ENCODE measurements at regions not wholly inside any gene's neighbourhood (a gene's known extent, or its start where the extent isn't known, plus 50 kb on each side); places are given as distances from the start of the nearest gene placed in this dataset.
"Not testable (repeated sequence)": the region's sequence is repeated elsewhere in the genome, so short reads cannot be mapped to it uniquely, and the experiment has no call there.

GRCh38 chr3:177715980-177716379 is 518.7 kb upstream of the TBL1XR1 start:
- Mint-ChIP-seq H3K36me3 (ENCODE audit: low read depth) (no peaks in the 10 kb centered on the region), H3K27ac (no peak overlapping the region), H3K27me3 (ENCODE audit: low read depth) (no peaks in the 10 kb centered on the region), H3K4me3 (no peak overlapping the region), H3K9me3 (ENCODE audit: insufficient read depth) (no peaks in the 10 kb centered on the region), H3K4me1 (ENCODE audit: low read depth) (no peaks in the 10 kb centered on the region)
- ChIA-PET CTCF (interaction anchor here (0.6 kb wide), 1 partner anchor 270 kb away, joined by 3 read pairs; no protein-coding TSS in a partner anchor), POLR2A (no interaction called here)
- DNase-seq = no peak
- ATAC-seq = no peak

- not testable (repeated sequence) for H3K27me3 Mint-ChIP-seq (ENCODE audit: low read depth)
- H3K4me1 Mint-ChIP-seq (ENCODE audit: low read depth) = peaks cover 16% of the 10 kb centered on the region
Observed at GRCh38 chr3:177720927-177721326, 523.6 kb upstream of the TBL1XR1 start.

GRCh38 chr3:177721864-177722785 is 524.8 kb upstream of the TBL1XR1 start:
- ATAC-seq (no peak), DNase-seq (no peak)
- CTCF ChIA-PET = no interaction called here
- H3K36me3 Mint-ChIP-seq (ENCODE audit: low read depth) = no peaks in the 10 kb centered on the region
- peaks cover 16% of the 10 kb centered on the region for H3K4me1 Mint-ChIP-seq (ENCODE audit: low read depth)
- peaks cover 3% of the 10 kb centered on the region for H3K9me3 Mint-ChIP-seq (ENCODE audit: insufficient read depth)
- H3K27ac Mint-ChIP-seq = no peak overlapping the region
- no peaks in the 10 kb centered on the region for H3K27me3 Mint-ChIP-seq (ENCODE audit: low read depth)
- no peak overlapping the region for H3K4me3 Mint-ChIP-seq
- POLR2A ChIA-PET = no interaction called here

More at GRCh38 chr3:177720927-177721326, 523.6 kb upstream of the TBL1XR1 start:
- ATAC-seq; POLR2A ChIA-PET; H3K9me3 Mint-ChIP-seq (ENCODE audit: insufficient read depth); H3K36me3 Mint-ChIP-seq (ENCODE audit: low read depth); H3K27ac Mint-ChIP-seq; CTCF ChIA-PET; H3K4me3 Mint-ChIP-seq; DNase-seq: not testable (repeated sequence)

DNA sequence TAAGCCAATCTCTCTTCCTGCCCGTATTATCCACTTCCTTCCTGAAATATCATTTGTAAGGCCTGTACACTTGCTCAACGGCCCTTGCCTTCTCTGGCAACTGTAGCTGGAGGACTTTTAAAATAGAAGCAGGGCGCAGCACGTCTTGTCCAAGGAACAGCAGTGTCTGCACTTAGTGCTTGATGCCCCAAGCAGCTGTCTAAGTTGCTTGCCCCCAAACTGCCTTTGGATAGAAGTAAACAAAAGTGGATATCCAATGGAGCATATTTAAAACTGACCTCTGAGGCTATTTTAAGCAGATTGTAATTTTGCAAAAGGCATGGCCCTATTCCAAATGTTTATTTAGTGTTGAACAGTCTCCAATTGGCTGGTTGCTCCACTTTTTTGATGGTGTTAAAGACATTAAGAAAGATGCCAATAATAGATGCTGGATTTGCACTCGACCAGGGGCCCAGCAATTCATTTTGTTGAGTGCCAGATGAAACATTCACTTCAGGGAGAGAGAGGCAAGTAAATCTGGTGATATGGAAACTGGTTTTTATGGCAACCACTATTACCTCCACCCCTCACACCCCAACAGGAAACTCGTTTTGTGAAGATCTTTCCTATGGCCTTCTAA is 526.8 kb upstream of the TBL1XR1 start:
- peaks cover 16% of the 10 kb centered on the region for H3K4me1 Mint-ChIP-seq (ENCODE audit: low read depth)
- no peak overlapping the region for H3K27ac Mint-ChIP-seq
- no peaks in the 10 kb centered on the region for H3K27me3 Mint-ChIP-seq (ENCODE audit: low read depth)
- peaks cover 3% of the 10 kb centered on the region for H3K9me3 Mint-ChIP-seq (ENCODE audit: insufficient read depth)
- DNase-seq (no peak), ATAC-seq (no peak)
- H3K36me3 Mint-ChIP-seq (ENCODE audit: low read depth) = no peaks in the 10 kb centered on the region
- ChIA-PET CTCF (no interaction called here), POLR2A (no interaction called here)
- no peak overlapping the region for H3K4me3 Mint-ChIP-seq

- peaks cover 16% of the 10 kb centered on the region for H3K4me1 Mint-ChIP-seq (ENCODE audit: low read depth)
- H3K36me3 Mint-ChIP-seq (ENCODE audit: low read depth) = no peaks in the 10 kb centered on the region
- no peak overlapping the region for H3K4me3 Mint-ChIP-seq
- no peak overlapping the region for H3K27ac Mint-ChIP-seq
- ChIA-PET CTCF (no interaction called here), POLR2A (no interaction called here)
- ATAC-seq (no peak), DNase-seq (no peak)
- peaks cover 3% of the 10 kb centered on the region for H3K9me3 Mint-ChIP-seq (ENCODE audit: insufficient read depth)
- H3K27me3 Mint-ChIP-seq (ENCODE audit: low read depth) = no peaks in the 10 kb centered on the region
Observed at GRCh38 chr3:177725165-177725564, 527.9 kb upstream of the TBL1XR1 start.

DNA sequence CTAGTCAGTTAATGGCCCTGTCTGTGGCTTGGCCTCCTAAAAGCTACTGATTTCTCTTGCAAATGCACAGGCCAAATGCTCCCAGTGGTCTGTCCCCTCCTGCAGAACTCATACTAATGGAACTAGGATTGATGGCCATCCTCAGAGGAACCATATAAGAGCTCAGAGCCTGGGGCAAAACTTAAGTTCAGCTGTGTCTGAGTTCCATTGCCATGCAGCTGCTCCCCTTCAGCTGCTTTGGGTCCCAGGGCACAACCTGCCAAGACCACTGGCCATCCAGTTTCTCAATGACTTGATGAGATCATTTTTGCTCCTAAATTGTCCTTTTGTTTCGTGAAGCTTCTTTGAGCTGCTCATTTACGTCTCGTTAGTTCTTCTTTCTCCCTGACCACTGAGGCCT is 529.5 kb upstream of the TBL1XR1 start:
- DNase-seq (no peak), ATAC-seq (no peak)
- no peaks in the 10 kb centered on the region for H3K36me3 Mint-ChIP-seq (ENCODE audit: low read depth)
- H3K9me3 Mint-ChIP-seq (ENCODE audit: insufficient read depth) = peaks cover 3% of the 10 kb centered on the region
- H3K4me1 Mint-ChIP-seq (ENCODE audit: low read depth) = peaks cover 16% of the 10 kb centered on the region
- H3K27me3 Mint-ChIP-seq (ENCODE audit: low read depth) = no peaks in the 10 kb centered on the region
- ChIA-PET POLR2A (no interaction called here), CTCF (no interaction called here)
- H3K27ac Mint-ChIP-seq = no peak overlapping the region
- no peak overlapping the region for H3K4me3 Mint-ChIP-seq

- no peak for DNase-seq
- H3K4me1 Mint-ChIP-seq (ENCODE audit: low read depth) = peaks cover 2% of the 10 kb centered on the region
- no peaks in the 10 kb centered on the region for H3K9me3 Mint-ChIP-seq (ENCODE audit: insufficient read depth)
- ChIA-PET POLR2A (no interaction called here), CTCF (no interaction called here)
- no peak for ATAC-seq
- H3K4me3 Mint-ChIP-seq = no peak overlapping the region
- no peaks in the 10 kb centered on the region for H3K36me3 Mint-ChIP-seq (ENCODE audit: low read depth)
- H3K27ac Mint-ChIP-seq = no peak overlapping the region
- no peaks in the 10 kb centered on the region for H3K27me3 Mint-ChIP-seq (ENCODE audit: low read depth)
Observed at GRCh38 chr3:177729956-177730681, 532.8 kb upstream of the TBL1XR1 start.

- DNase-seq (no peak), ATAC-seq (no peak)
- H3K9me3 Mint-ChIP-seq (ENCODE audit: insufficient read depth) = no peaks in the 10 kb centered on the region
- H3K27ac Mint-ChIP-seq = no peak overlapping the region
- POLR2A ChIA-PET = no interaction called here
- H3K27me3 Mint-ChIP-seq (ENCODE audit: low read depth) = no peaks in the 10 kb centered on the region
- CTCF ChIA-PET = no interaction called here
- no peaks in the 10 kb centered on the region for H3K4me1 Mint-ChIP-seq (ENCODE audit: low read depth)
- H3K4me3 Mint-ChIP-seq = no peak overlapping the region
- H3K36me3 Mint-ChIP-seq (ENCODE audit: low read depth) = no peaks in the 10 kb centered on the region
Observed at GRCh38 chr3:177730814-177731213, 533.5 kb upstream of the TBL1XR1 start.

GRCh38 chr3:177731644-177732268 is 534.5 kb upstream of the TBL1XR1 start:
- Mint-ChIP-seq H3K27me3 (ENCODE audit: low read depth) (no peaks in the 10 kb centered on the region), H3K36me3 (ENCODE audit: low read depth) (no peaks in the 10 kb centered on the region), H3K4me3 (no peak overlapping the region), H3K9me3 (ENCODE audit: insufficient read depth) (no peaks in the 10 kb centered on the region), H3K27ac (no peak overlapping the region), H3K4me1 (ENCODE audit: low read depth) (no peaks in the 10 kb centered on the region)
- ATAC-seq (no peak), DNase-seq (no peak)
- CTCF ChIA-PET = interaction anchor here (1.2 kb wide), 1 partner anchor 89 kb away, joined by 3 read pairs; no protein-coding TSS in a partner anchor
- POLR2A ChIA-PET = no interaction called here

- POLR2A ChIA-PET = no interaction called here
- no peaks in the 10 kb centered on the region for H3K4me1 Mint-ChIP-seq (ENCODE audit: low read depth)
- H3K27ac Mint-ChIP-seq = no peak overlapping the region
- H3K9me3 Mint-ChIP-seq (ENCODE audit: insufficient read depth) = no peaks in the 10 kb centered on the region
- no peak for ATAC-seq
- no peak overlapping the region for H3K4me3 Mint-ChIP-seq
- no peak for DNase-seq
- no peaks in the 10 kb centered on the region for H3K36me3 Mint-ChIP-seq (ENCODE audit: low read depth)
- CTCF ChIA-PET = interaction anchor here (1.2 kb wide), 1 partner anchor 91 kb away, joined by 3 read pairs; no protein-coding TSS in a partner anchor
- H3K27me3 Mint-ChIP-seq (ENCODE audit: low read depth) = no peaks in the 10 kb centered on the region
Observed at GRCh38 chr3:177733233-177733632, 536.0 kb upstream of the TBL1XR1 start.

GRCh38 chr3:177733936-177734335 is 536.7 kb upstream of the TBL1XR1 start:
- CTCF ChIA-PET = no interaction called here
- POLR2A ChIA-PET = no interaction called here
- Mint-ChIP-seq H3K4me1 (ENCODE audit: low read depth) (no peaks in the 10 kb centered on the region), H3K27me3 (ENCODE audit: low read depth) (no peaks in the 10 kb centered on the region), H3K36me3 (ENCODE audit: low read depth) (no peaks in the 10 kb centered on the region), H3K9me3 (ENCODE audit: insufficient read depth) (no peaks in the 10 kb centered on the region), H3K4me3 (no peak overlapping the region), H3K27ac (no peak overlapping the region)
- ATAC-seq (no peak), DNase-seq (no peak)

- no peaks in the 10 kb centered on the region for H3K9me3 Mint-ChIP-seq (ENCODE audit: insufficient read depth)
- H3K4me3 Mint-ChIP-seq = no peak overlapping the region
- H3K27ac Mint-ChIP-seq = no peak overlapping the region
- no peaks in the 10 kb centered on the region for H3K4me1 Mint-ChIP-seq (ENCODE audit: low read depth)
- no peak for DNase-seq
- CTCF ChIA-PET = no interaction called here
- POLR2A ChIA-PET = no interaction called here
- no peaks in the 10 kb centered on the region for H3K36me3 Mint-ChIP-seq (ENCODE audit: low read depth)
- no peak for ATAC-seq
- no peaks in the 10 kb centered on the region for H3K27me3 Mint-ChIP-seq (ENCODE audit: low read depth)
Observed at GRCh38 chr3:177735431-177735830, 538.1 kb upstream of the TBL1XR1 start.
